GM19455 (cell line): ENCODE measurements at regions not wholly inside any gene's neighbourhood (a gene's known extent, or its start where the extent isn't known, plus 50 kb on each side); places are given as distances from the start of the nearest gene placed in this dataset.
"Not testable (repeated sequence)": the region's sequence is repeated elsewhere in the genome, so short reads cannot be mapped to it uniquely, and the experiment has no call there.

ENCODE experiments used
- ATAC-seq: cut with Tn5 transposase; IDR thresholded peaks from one replicate; pipeline ENCODE4 v1.9.1; 2021; ENCODE audit not compliant: unreplicated experiment

DNA sequence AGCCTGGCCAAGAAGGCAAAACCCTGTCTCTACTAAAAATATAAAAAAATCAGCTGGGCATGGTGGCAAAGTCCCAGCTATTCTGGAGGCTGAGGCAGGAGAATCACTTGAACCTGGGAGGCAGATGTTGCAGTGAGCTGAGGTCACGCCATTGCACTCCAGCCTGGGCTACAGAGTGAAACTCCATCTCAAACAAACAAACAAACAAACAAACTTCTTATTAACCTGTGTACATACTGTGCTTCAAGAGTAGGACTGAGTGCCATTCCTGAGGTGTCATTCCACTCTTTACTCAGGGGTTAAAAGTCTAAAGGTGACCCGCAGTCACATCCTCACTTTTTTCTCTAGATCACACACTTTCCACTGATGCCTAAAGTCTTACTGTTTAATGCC lies 169.4 kb upstream of the MKLN1 start:
- ATAC-seq = not testable (repeated sequence)

DNA sequence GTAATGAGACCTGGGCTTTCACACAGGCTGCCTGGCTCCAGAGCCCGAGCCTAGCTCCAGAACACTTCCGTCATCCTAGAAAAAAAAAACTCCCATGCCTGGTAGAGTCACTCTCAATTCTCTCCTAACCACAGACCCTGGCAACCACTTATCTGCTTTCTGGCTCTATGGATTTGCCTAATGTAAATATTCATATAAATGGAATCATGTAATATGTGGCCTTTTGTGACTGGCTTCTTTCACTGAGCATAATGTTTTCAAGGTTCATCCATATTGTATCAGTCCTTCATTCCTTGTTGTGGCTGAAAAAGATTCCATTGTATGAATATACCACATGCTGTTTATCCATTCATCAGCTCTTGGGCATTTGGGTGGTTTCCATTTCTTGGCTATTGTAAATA lies 167.7 kb upstream of the MKLN1 start:
- no peak for ATAC-seq

DNA sequence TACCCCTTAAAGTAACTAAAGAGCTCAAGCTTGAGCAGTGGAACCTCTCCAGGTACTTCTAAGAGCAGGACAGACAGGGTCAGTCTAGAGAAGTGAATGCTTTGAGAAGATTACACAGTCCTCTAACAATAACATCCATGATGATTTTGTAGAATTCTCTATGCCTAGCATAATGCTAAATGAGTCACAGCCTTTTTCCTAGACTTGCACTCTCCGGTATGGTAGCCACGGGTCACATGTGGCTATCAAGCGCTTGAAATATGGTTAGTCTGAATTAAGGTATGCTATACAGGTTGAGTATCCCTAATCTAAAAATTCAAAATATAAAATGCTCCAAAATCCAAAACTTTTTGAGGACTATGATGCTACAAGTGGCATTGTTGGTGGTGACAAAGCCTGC lies 166.6 kb upstream of the MKLN1 start:
- no peak for ATAC-seq

DNA sequence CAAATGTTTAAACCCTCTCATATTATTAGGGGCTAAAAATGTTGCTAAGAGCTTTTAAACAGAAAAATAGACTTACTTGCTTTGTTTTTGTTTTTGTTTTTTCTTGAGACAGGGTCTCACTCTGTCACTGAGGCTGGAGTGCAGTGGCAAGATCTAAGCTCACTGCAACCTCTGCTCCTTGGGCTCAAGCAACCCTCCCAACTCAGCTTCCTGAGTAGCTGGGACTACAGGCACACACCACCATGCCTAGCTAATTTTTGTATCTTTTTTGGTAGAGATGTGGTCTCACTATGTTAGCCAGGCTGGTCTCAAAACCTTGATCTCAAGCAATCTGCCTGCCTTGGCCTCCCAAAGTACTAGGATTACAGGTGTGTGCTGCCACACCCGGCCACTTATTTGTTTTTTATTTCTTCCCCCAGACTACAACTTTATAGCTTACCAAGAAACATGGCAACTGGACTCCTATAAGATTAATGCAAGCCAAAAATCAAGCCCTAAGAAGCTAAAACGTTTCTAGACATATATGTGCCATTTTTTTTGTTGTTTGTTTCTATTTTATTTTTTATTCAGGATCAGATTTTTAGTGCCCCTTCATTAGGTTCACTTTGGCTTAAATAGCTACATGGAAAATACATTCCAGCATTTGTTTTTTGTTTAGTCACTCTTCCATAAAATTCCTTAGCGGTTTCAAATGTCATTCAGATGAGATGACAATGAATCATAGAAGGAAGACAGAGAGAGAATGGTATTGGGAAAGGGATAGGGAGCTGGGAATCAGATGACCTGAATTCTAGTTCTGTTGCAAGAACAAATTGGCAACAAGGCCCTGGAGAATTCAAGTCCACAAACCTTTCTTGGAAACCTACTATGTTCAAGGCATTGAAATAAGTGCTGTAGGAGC lies 163.4 kb upstream of the MKLN1 start:
- ATAC-seq = no peak

DNA sequence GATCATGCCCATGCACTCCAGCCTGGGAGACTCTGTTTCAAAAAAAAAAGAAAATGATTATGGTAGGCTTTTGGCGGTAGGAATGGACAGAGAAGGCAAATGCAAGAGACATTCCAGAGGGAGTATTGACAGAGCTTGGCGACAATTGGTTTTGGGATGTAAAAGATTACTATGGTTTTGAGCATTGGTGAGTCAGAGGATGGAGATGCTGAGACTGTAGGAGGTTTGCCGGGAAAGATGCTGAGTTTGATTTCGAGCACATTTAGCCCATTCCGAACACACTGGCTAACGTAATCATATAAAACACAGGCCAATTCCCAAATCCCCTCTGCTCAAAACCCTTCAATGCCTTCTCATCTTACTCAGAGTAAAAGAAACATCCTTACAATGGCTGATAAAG lies 161.6 kb upstream of the MKLN1 start:
- no peak for ATAC-seq

DNA sequence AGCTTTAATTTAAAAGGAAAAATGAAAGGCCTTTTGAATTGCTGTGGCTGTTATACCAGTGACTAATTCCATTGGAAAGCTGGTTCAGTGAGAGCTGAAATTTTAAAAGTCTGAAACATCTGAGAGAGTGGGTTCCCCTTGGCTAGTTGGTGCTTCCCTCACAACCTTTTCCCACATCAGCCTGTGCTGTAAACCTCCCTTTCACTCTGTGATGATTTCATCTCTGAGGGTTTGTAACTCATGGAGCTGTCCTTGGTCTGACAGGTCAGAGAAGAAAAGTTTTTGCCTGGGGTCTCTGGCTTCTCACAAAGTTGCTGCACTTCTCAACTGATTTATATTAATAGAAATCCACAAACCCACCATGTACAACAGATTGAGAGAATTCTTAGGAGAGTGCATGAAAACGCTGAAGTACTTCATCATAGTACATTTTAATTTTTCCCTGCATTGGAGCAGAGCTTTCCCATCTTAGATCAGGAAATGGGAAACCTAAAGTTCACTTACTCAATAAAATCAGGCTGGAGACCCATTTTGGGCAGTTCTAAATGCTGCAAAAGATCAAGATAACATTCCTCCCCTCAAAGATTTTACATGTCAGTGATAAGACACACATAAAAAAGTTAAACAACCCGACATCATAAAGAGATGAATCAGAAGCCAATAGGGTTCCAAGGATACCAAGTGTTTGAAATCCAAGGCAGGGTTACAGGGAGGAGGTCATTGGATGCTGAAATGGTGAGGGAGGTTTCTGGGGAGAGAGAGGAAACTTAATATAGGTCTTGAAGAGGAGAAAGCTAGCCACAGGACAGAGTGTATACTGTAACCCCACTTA lies 157.0 kb upstream of the MKLN1 start:
- ATAC-seq = no peak

DNA sequence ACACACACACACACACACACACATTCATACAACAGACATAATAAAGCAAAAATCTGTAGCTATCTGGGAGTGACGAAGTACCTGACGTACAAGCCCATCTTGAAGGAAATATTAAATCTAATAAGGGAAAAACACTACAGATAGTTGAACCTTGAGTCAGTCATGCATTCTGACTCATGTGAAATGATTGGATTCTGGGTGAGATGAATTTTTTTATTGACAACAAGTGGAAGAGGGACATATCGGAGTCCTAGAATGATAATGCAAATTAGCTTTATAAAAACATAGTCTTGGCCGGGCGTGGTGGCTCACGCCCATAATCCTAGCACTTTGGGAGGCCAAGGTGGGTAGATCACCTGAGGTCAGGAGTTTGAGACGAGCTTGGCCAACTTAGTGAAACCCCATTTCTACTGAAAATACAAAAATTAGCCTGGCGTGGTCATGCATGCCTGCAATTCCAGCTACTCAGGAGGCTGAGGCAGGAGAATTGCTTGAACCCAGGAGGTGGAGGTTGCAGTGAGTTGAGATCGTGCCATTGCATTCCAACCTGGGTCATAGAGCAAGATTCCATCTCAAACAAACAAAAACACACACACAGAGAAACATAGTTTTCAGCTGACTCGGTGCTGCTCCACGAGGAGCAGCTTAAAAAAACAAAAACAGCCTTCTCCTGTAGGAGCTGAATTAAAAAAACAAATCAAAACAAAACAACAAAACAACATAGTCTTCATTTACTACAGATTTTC lies 154.4 kb upstream of the MKLN1 start:
- no peak for ATAC-seq

DNA sequence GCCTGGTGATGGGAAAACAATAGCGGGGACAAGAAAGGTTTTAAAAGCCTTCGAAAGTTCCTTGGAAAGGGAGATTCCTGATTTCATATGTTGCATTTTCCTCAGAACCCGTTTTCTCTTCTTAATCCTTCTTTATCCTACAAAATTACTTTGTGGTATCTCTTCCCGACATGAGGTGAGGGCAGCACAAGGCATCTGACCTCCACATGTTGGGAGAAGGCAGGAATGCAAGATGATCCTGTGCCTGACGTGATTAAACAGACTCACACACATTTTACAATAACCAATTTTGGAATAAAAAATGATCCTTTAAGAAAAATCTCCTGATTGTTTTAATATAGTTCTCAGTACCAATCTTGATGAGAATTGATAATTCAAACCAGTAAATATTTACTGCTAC lies 153.3 kb upstream of the MKLN1 start:
- ATAC-seq = no peak

DNA sequence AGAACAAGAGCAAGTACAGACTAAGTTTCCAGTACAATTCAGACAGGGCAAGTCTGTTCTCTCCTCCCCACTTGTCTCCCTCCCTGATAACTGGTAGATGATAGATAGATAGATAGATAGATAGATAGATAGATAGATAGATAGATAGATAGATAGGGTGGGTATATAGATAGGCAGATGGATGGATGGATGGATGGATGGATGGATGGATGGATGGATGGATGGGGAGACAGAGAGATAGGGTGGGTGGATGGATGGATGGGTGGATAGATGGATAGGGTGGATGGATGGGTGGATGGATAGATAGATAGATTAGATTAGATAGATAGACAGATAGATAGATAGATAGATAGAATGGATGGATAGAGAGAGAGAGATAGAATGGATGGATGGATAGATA lies 152.8 kb upstream of the MKLN1 start:
- no peak for ATAC-seq

DNA sequence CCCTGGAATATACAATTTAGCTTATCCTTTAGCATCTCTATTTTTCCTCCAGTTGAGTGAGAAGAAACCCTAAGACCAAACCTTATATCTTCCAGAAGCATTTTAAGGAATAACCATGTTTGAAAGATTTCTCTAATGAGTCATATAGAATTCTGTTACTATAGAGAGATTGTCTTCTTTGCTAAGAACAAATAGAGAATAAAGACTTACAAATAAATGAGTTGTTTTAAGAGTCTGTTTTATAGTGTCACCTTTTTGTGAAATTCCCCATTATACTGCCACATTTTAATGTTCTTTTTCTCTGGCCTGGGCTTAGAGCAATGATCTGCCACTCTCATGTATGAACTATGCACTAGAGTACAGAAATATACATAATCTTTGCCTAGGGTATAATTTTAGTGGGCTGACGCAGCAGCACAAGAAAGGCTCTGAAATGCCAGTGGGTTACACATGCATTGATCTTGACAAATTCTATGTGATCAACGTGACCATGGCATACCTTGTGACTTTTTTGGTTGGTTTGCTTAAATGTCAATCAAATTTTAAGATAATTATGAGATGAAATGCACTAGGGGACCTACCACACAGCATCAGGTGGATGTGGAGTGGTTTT lies 145.1 kb upstream of the MKLN1 start:
- no peak for ATAC-seq

DNA sequence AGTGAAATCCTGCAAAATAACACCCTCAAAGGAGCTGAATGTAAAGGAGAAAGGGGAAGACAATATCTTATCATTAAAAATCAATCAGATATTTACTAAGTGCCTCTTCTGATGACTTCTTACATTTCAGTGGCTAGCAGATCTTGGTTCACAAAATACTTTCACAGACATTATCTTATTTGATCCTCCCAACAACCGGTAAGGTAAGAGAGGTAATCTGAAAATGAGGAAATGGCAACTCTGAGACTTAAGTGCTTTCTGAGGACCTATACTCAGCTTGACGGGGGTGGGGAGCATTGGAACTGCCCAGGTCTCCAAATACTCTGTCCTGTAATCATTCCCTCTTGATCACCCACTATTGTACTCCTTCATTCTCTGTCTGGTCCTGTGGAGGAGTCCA lies 144.6 kb upstream of the MKLN1 start:
- ATAC-seq = no peak

DNA sequence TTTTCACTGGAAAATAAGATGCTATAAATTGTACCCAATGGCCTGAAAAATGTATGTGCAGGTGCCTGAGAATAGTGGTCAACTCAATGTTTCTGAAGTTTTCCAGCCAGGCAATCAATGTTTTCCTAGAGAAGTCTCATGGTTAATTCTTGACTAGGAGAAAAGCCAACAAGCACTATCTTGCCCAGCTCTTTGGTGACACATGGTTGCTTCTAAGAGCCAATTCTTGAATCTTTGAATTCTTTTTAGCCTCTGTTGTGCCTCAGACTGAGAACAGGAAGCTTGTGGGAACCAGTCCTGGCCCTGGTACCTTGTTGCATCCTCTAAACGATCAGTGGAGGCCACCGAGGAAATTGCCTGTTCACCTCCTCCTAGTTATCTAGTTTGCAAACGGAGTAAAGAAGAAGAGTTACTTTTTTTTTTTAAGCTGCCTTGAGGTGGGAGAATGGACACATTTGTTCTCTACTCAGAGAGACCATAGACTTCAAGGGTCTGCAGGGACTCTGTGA lies 144.0 kb upstream of the MKLN1 start:
- no peak for ATAC-seq

DNA sequence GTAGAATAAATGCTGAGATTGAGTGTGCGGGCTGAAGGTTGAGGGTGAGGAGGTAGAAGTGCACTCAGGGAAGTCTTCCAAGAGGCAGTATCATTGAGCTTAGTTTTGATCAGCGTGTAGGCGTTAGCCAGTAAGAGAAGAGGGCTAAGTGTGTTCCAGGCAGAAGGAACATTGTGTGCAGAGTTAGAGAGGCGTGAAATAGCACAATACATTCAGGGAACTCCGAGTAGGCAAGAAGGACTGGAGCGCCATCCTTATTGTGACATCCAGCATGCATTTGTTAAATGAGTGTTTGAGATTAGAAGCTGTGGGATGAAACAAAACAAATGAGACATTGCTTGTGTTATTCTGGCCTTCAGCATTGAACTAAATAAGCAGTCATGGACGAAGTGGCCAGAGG lies 140.9 kb upstream of the MKLN1 start:
- no peak for ATAC-seq

DNA sequence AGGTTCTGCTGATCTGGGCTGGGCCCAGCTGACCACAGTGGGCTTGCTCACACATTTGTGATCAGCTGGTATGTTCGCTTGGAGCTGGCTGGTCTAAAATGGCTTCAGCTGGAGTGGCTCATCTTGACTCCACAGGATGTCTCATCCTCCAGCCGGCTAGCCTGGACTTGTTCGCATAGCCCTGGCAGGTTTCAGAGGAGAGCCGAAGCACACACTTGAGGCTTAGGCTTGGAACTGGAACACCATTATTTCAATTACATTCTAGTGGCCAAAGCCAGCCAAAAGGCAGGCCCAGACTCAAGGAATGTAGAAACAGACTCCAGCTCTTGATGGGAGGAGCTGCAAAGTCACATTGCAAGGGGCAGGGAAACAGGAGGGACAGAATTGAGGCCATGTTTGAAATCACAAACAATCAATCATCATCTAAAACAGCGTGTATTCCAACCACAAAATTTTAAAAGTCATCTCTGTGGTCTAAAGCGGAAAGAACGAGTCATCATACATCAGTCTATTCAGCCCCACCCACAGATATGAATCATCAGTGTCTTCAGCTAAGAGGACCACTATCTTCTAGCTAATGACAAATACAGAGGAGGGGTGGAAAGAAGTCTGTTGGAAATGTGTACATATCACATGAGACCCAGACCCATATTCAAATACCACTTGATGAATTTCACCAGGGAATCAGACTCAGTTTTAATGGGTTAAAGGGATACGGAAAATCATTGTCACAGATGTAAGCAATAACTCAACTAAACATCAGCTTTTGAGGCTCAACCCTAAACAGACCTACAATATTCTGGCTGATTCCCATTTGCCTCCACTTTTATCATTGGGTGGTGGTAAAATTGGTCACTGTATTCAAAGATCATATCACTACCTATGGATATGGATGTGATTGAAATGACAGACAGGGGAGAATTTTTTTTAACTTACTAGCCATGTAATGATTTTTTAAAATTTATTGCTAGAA lies 139.0 kb upstream of the MKLN1 start:
- ATAC-seq = peak; percentile 65

DNA sequence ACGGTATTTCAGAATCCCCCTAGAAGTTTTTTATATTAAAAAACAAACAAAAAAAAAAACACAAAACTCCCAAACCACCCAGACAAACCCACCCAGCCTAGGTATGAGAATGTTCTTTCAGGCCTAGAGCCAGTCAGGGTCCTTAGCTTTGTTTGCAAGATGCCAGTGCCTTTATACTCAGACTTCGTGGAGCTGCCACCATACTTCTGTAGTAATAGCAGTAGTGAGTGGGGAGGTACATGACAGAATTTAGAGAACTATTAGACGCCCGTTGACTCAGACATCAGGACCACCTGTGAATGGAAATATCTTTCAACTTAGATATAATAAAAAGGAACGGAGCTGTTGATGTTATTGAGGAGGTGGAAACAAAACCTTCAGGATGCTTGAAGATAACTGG lies 138.2 kb upstream of the MKLN1 start:
- no peak for ATAC-seq

DNA sequence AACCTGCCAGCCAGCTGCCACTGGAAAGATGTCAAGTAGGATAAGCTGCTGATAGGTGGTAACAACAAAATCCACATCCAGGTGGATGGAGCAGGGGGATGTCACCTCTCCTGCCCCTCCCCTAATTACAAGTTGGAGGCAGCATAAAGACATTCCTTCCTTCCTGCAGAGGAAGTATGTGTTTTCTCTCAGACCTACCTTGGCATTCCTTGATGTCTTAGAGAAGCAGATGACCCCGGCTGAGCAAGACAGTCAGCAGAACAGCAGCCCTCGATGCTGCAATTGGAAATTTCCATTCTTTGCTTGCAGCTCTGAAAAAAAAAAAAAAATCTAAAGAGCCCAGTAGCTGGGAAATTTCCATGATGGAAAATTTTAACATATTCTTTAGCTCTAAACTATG lies 137.5 kb upstream of the MKLN1 start:
- ATAC-seq = no peak

DNA sequence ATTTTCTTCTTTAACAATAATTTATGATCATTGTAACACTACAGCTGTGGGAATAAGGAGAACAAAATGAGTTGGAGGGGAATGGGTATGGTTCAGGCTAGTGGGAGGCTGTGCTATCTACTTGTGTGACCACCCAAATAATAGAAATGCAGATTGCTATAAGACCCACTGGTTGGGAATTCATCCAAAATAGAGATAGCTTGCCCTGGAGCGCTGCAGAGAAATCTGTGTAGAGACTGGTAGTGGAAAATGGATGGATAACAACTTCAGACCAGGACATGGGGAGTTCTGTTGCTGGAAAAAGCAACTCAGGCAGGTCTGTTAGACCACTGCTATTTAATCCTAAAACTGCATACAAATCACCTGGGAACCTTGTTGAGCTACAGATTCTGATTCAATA lies 137.1 kb upstream of the MKLN1 start:
- no peak for ATAC-seq

DNA sequence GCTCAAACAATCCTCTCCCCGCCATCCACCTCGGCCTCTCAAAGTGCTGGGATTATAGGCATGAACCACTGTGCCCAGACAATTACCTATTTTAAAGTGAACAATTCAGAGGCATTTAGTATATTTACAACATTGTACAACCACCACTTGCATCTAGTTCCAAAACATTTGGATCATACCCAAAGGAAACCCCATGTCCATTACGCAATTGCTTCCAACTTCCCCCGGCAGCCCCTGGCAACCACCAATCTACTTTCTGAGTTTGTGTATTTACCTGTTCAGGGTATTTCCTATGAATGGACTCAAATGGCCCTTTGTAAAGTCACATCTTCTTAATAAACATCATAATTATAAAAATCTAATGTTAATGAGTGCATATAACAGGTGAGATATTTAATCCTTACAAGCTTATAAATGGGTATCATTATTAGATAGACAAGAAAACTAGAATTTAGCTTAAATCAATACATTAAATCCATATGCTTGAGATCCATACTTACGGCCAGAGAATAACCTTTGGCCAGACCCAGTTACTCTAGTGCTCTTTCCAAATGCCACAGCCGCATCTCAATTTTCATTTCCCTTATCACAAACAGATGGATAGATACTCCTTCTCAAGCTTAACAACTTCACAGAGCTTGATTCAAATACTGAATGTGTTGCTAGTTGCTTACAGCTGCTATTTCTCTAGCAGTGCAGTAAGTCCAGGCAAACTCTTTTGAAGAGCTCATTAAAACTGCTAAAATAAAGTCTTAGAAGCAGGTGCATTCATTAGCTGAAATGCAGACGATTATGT lies 133.4 kb upstream of the MKLN1 start:
- ATAC-seq = no peak

DNA sequence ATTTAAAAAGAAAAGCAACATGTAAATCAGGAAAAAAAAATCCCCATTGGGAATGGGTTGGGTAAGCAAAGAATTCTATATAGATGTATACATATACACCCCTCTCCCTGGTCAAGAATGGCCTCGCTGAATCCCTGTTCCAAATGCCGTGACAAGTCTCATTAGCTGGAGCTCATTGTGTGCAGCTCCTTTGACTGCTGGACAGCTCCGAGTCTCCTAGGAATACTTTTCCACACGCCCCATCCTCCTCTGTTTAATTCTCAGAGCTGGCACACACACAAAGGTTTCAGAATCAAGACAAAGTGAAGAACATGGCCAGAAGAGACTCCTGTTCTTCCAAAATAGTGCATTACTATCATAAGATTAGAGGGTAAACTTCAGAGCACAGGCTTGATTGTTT lies 130.9 kb upstream of the MKLN1 start:
- no peak for ATAC-seq
